Esophagus muscularis mucosa (tissue), 4 donors: ENCODE measurements at regions not wholly inside any gene's neighbourhood (a gene's known extent, or its start where the extent isn't known, plus 50 kb on each side); places are given as distances from the start of the nearest gene placed in this dataset.
"Not testable (repeated sequence)": the region's sequence is repeated elsewhere in the genome, so short reads cannot be mapped to it uniquely, and the experiment has no call there.

Source experiments
- DNase-seq: peaks from one replicate; pipeline ENCODE4 v3.0.0-alpha.2; 2017; ENCODE audit errors: extremely low spot score
- H3K27ac ChIP-seq, 4 donors: fragments of 200-600 bp; sonication (generic); replicated peaks in 1 of 4; 1 replicate in 3 of 4; 2 replicates in 1 of 4; pipeline ENCODE4 v1.5.1; 2016 to 2019; ENCODE audit warnings: mild to moderate bottlenecking in 1 of 4
- H3K27me3 ChIP-seq, 4 donors: fragments of 200-600 bp; sonication (generic); one replicate each; pipeline versions ENCODE4 v1.5.1 to v1.6.0; 2016 to 2019
- H3K36me3 ChIP-seq, 4 donors: fragments of 200-600 bp; sonication (generic); one replicate each; pipeline ENCODE4 v1.5.1; 2016 to 2019
- H3K4me1 ChIP-seq, 4 donors: fragments of 200-600 bp; sonication (generic); one replicate each; pipeline ENCODE4 v1.5.1; 2016 to 2019
- H3K4me3 ChIP-seq, 4 donors: fragments of 200-600 bp; sonication (generic); 1 replicate in 2 of 4; 2 replicates in 2 of 4; pipeline ENCODE4 v1.5.1; 2016 to 2019; ENCODE audit warnings: mild to moderate bottlenecking in 4 of 4, moderate library complexity in 1 of 4
- H3K9me3 ChIP-seq, 4 donors: fragments of 200-600 bp; sonication (generic); 1 replicate in 3 of 4; 2 replicates in 1 of 4; pipeline ENCODE4 v1.5.1; 2016 to 2019
- EP300 ChIP-seq: sonication (generic); formaldehyde crosslinking; IDR thresholded peaks from one replicate; pipeline ENCODE4 v1.6.1; 2017; ENCODE audit warnings: antibody characterized with exemption
- POLR2A ChIP-seq: fragments of 450-650 bp; IDR thresholded peaks from one replicate; pipeline ENCODE4 v1.6.1; 2017; ENCODE audit warnings: antibody characterized with exemption, moderate library complexity, mild to moderate bottlenecking, low read depth
- POLR2AphosphoS5 ChIP-seq, 2 donors: sonication (generic); formaldehyde crosslinking; IDR thresholded peaks; one replicate each; pipeline ENCODE4 v1.6.1; 2017; ENCODE audit warnings: antibody characterized with exemption in 2 of 2
- WGBS: methylation state at CpG from one replicate; pipeline ENCODE4 v1.1.5; 2018; 5-methylcytosine and 5-hydroxymethylcytosine counted together
- intact Hi-C: fragments of 100-400 bp; cut with DNase I; formaldehyde crosslinking; loops from one replicate; pipeline ENCODE4 v1.15.1; 2023
- TF ChIP-seq, protein P1 (sequence below), 3 experiments: fragments of 200-600 bp in 2 of 3; fragments of 450-650 bp in 1 of 3; sonication (generic) in 2 of 3; IDR thresholded peaks; one replicate each; pipeline ENCODE4 v1.5.1; 2017 to 2019; ENCODE audit warnings: antibody characterized with exemption in 3 of 3, mild to moderate bottlenecking in 2 of 3, moderate library complexity in 1 of 3

DNA sequence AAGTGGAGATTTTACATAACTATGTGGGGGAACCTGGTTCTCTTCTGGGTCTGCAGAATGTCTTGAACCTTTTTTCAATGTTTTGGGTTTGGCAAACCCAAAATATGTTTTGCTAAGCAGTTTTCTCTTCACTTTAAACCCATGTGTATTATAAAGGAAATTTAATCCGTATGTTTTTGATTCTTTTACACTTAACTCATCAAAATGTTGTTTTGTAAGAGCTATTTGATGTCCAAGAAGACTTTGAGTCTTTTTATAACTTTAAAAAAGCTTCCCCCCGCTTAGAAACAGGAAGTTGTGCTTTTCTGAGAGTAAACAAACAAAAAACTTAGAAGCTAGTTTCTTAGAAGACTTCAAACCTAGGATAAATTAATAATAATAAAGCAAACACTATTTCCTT lies 81.9 kb upstream of the CEP162 start:
- Histone ChIP-seq H3K9me3 (no peaks in the 10 kb centered on the region), H3K36me3 (no peaks in the 10 kb centered on the region), H3K27me3 (no peaks in the 10 kb centered on the region), H3K27ac (no peak overlapping the region), H3K4me3 (no peak overlapping the region), H3K4me1 (no peaks in the 10 kb centered on the region)
- 57% methylated on average over 2 of the region's 2 CpGs for WGBS
- intact Hi-C loops = no loop called here
- TF ChIP-seq POLR2A (no peak), EP300 (no peak), POLR2AphosphoS5 (IDR thresholded peaks at IDR 0.05) (no peak)
- TF ChIP-seq, protein P1, sequence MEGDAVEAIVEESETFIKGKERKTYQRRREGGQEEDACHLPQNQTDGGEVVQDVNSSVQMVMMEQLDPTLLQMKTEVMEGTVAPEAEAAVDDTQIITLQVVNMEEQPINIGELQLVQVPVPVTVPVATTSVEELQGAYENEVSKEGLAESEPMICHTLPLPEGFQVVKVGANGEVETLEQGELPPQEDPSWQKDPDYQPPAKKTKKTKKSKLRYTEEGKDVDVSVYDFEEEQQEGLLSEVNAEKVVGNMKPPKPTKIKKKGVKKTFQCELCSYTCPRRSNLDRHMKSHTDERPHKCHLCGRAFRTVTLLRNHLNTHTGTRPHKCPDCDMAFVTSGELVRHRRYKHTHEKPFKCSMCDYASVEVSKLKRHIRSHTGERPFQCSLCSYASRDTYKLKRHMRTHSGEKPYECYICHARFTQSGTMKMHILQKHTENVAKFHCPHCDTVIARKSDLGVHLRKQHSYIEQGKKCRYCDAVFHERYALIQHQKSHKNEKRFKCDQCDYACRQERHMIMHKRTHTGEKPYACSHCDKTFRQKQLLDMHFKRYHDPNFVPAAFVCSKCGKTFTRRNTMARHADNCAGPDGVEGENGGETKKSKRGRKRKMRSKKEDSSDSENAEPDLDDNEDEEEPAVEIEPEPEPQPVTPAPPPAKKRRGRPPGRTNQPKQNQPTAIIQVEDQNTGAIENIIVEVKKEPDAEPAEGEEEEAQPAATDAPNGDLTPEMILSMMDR (IDR thresholded peaks at IDR 0.05) = no peak
- DNase-seq = no peak

DNA sequence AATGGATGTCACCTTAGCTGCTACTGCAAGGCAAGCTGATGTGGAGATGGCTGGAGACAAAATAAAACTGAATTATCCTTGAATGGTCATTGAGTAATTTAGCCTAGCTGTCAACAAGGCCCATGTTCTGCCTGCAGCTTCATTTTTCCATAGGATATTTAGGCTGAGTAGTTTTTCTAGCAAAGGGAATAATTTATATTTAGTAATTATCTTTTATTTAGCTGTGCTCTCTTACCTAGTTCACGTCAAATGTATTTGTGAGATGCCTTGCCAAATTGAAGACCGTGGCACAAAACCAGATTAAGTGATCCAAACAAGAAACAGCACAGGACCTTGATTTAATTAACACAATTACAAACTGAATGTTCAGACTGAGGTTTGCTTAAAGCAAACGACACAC lies 77.4 kb upstream of the CEP162 start:
- 78% methylated on average over 3 of the region's 3 CpGs for WGBS
- Histone ChIP-seq H3K27ac (no peak overlapping the region), H3K4me3 (no peak overlapping the region), H3K9me3 (no peaks in the 10 kb centered on the region), H3K27me3 (no peaks in the 10 kb centered on the region), H3K36me3 (no peaks in the 10 kb centered on the region), H3K4me1 (no peaks in the 10 kb centered on the region)
- DNase-seq = no peak
- TF ChIP-seq, protein P1 (IDR thresholded peaks at IDR 0.05) = no peak
- TF ChIP-seq POLR2AphosphoS5 (IDR thresholded peaks at IDR 0.05) (no peak), POLR2A (no peak), EP300 (no peak)
- intact Hi-C loops = no loop called here

DNA sequence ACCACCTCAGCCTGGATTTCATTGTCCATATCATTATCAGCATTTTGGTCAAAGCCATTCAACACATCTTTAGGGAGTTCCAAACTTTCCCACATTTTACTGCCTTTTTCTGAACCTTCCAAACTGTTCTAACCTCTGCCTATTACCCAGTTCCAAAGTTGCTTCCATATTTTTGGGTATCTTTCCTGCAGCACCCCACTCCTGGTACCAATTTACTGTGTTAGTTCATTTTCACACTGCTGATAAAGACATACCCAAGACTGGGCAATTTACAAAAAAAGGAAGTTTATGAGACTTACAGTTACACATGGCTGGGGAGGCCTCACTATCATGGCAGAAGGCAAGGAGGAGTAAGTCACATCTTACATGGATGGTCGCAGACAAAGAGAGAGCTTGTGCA lies 63.6 kb upstream of the CEP162 start:
- H3K4me3 ChIP-seq, H3K27ac ChIP-seq, H3K27me3 ChIP-seq, intact Hi-C loops, H3K36me3 ChIP-seq, DNase-seq, H3K4me1 ChIP-seq: not testable (repeated sequence)
- WGBS = 95% methylated on average over 1 of the region's 1 CpG
- peaks cover 0 to 32% (median 18%) of the 10 kb centered on the region in 4 donors for H3K9me3 ChIP-seq

DNA sequence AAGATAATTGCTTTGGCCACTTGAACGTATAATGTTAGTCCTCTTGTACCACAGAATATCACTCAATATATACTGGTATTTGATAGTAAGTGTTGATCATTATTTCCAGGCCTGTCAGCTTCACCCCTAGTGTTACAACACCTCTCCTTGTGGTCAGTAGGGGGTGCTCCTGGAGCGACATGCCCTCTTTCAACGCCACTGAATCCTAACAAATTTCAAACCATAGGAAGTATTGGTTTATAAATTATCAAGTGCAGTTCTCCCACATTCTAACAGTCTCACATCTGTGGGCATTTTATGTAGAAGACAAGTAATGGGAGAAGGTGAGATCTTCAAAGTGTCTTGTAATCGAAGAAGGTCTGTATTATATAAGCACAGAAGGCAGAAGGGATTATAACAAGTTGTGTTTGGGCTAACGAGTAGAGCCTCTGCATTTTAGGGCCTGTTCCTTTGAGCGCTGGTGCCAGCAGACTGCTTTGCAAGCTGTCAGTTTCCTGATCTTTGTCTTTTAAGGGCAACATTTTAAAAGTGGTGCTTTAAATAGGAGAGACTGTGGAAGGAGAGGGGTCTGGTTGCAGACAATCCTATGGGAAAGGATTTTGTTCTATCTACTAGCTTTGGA lies 57.1 kb upstream of the CEP162 start:
- no peaks in the 10 kb centered on the region for H3K27me3 ChIP-seq
- H3K9me3 ChIP-seq = peaks cover 0 to 4% (median 0%) of the 10 kb centered on the region in 4 donors
- DNase-seq = no peak
- H3K4me3 ChIP-seq = no peak overlapping the region
- TF ChIP-seq EP300 (no peak), POLR2AphosphoS5 (IDR thresholded peaks at IDR 0.05) (no peak)
- TF ChIP-seq, protein P1 (IDR thresholded peaks at IDR 0.05) = peak in 1 of 3 experiments; percentile 32
- H3K36me3 ChIP-seq = no peaks in the 10 kb centered on the region
- 54% methylated on average over 6 of the region's 6 CpGs for WGBS
- no peaks in the 10 kb centered on the region for H3K4me1 ChIP-seq
- no peak overlapping the region for H3K27ac ChIP-seq
- intact Hi-C loops = no loop called here

DNA sequence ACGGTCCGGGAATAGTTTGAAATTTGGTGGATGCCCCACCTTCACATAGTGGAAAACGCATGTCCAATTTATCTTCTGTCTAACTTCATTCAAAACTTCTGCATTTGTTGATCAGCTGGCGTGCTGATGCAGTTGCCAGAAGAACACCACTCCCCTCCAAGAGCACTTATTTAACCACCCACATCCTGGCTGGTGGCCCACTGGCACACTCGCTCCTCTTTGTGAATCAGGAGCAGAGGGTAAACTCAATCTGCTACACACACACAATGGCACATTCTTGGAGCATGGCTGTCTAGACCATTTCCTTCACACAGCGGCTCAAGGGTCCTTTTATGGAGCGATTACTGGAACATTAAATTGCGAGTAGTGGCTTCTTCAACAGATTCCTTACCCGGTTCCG lies 55.1 kb upstream of the CEP162 start:
- TF ChIP-seq, protein P1 (IDR thresholded peaks at IDR 0.05) = no peak
- TF ChIP-seq EP300 (no peak), POLR2A (no peak), POLR2AphosphoS5 (IDR thresholded peaks at IDR 0.05) (no peak)
- intact Hi-C loops = no loop called here
- Histone ChIP-seq H3K9me3 (no peaks in the 10 kb centered on the region), H3K36me3 (no peaks in the 10 kb centered on the region), H3K4me3 (no peak overlapping the region), H3K4me1 (no peaks in the 10 kb centered on the region), H3K27ac (no peak overlapping the region), H3K27me3 (no peaks in the 10 kb centered on the region)
- DNase-seq = no peak
- 69% methylated on average over 10 of the region's 10 CpGs for WGBS
